Activated CD4-positive, alpha-beta T cell treated with anti-CD3 and anti-CD28 coated beads, Interleukin-2, amount 10 ng/mL, durations not matched to agents 7 days and 5 days (primary cell): ENCODE measurements at regions not wholly inside any gene's neighbourhood (a gene's known extent, or its start where the extent isn't known, plus 50 kb on each side); places are given as distances from the start of the nearest gene placed in this dataset.

Experiments
- CTCF ChIA-PET: fragments of 350-600 bp; sonication (Branson Sonifier 250); formaldehyde crosslinking; loops from one replicate; lab custom pipeline; 2021; ENCODE audit warnings: antibody characterized with exemption; lab: Charles Lee
- POLR2A ChIA-PET: fragments of 350-600 bp; sonication (Branson Sonifier 250); formaldehyde crosslinking; loops from one replicate; lab custom pipeline; 2021; ENCODE audit warnings: antibody characterized with exemption; lab: Charles Lee
- DNase-seq: peaks from one replicate; pipeline ENCODE4 v3.0.0-alpha.2; 2020
- H3K27ac Mint-ChIP-seq: one replicate; pipeline ENCODE4 v1.8.0; 2021; ENCODE audit warnings: mild to moderate bottlenecking, moderate library complexity, mixed read lengths
- H3K27me3 Mint-ChIP-seq: one replicate; pipeline ENCODE4 v1.8.0; 2021; ENCODE audit warnings: mixed read lengths
- H3K36me3 Mint-ChIP-seq: one replicate; pipeline ENCODE4 v1.8.0; 2021; ENCODE audit warnings: low read depth, mixed read lengths
- H3K4me1 Mint-ChIP-seq: one replicate; pipeline ENCODE4 v1.8.0; 2021; ENCODE audit warnings: mixed read lengths
- H3K4me3 Mint-ChIP-seq: one replicate; pipeline ENCODE4 v1.8.0; 2021; ENCODE audit warnings: mild to moderate bottlenecking, moderate library complexity, mixed read lengths
- H3K9me3 Mint-ChIP-seq: one replicate; pipeline ENCODE4 v1.8.0; 2021; ENCODE audit warnings: mixed read lengths

- no peak overlapping the region for H3K4me3 Mint-ChIP-seq
- CTCF ChIA-PET = no interaction called here
- H3K27me3 Mint-ChIP-seq = no peaks in the 10 kb centered on the region
- H3K36me3 Mint-ChIP-seq = no peaks in the 10 kb centered on the region
- H3K4me1 Mint-ChIP-seq = no peaks in the 10 kb centered on the region
- POLR2A ChIA-PET = no interaction called here
- DNase-seq = no peak
- H3K27ac Mint-ChIP-seq = no peak overlapping the region
- peaks cover 2% of the 10 kb centered on the region for H3K9me3 Mint-ChIP-seq
Measured at GRCh38 chr13:85366759-85367417, 432.3 kb downstream of the SLITRK6 start.

DNA sequence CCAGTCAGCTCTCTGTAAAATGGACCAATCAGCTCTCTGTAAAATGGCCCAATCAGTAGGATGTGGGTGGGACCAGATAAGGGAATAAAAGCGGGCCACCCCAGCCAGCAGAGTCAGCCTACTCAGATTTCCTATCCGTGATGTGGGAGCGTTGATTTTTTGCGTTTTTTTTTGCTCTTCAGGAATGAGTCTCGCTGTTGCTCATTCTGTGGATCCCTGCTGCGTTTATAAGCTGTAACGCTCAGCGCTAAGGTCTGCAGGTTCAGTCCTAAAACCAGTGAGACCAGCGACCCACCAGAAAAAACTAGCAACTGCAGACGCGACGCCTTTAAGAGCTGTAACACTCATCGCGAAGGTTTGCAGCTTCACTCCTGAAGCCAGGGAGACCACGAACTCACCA is 435.7 kb downstream of the SLITRK6 start:
- Mint-ChIP-seq H3K36me3 (no peaks in the 10 kb centered on the region), H3K27me3 (no peaks in the 10 kb centered on the region), H3K9me3 (peaks cover 2% of the 10 kb centered on the region), H3K27ac (no peak overlapping the region), H3K4me3 (no peak overlapping the region), H3K4me1 (no peaks in the 10 kb centered on the region)
- POLR2A ChIA-PET = no interaction called here
- CTCF ChIA-PET = no interaction called here
- DNase-seq = no peak

- POLR2A ChIA-PET = no interaction called here
- no peaks in the 10 kb centered on the region for H3K36me3 Mint-ChIP-seq
- CTCF ChIA-PET = no interaction called here
- H3K9me3 Mint-ChIP-seq = peaks cover 4% of the 10 kb centered on the region
- no peak overlapping the region for H3K4me3 Mint-ChIP-seq
- DNase-seq = no peak
- no peaks in the 10 kb centered on the region for H3K27me3 Mint-ChIP-seq
- H3K27ac Mint-ChIP-seq = no peak overlapping the region
- H3K4me1 Mint-ChIP-seq = no peaks in the 10 kb centered on the region
Measured at GRCh38 chr13:85362980-85363379, 436.2 kb downstream of the SLITRK6 start.

- CTCF ChIA-PET = no interaction called here
- no peaks in the 10 kb centered on the region for H3K36me3 Mint-ChIP-seq
- H3K4me1 Mint-ChIP-seq = no peaks in the 10 kb centered on the region
- H3K27me3 Mint-ChIP-seq = no peaks in the 10 kb centered on the region
- no peak overlapping the region for H3K4me3 Mint-ChIP-seq
- POLR2A ChIA-PET = no interaction called here
- H3K9me3 Mint-ChIP-seq = no peaks in the 10 kb centered on the region
- no peak for DNase-seq
- H3K27ac Mint-ChIP-seq = no peak overlapping the region
Measured at GRCh38 chr13:85347251-85347650, 452.0 kb downstream of the SLITRK6 start.

GRCh38 chr13:85334187-85334586 is 465.0 kb downstream of the SLITRK6 start:
- H3K9me3 Mint-ChIP-seq = no peaks in the 10 kb centered on the region
- no peaks in the 10 kb centered on the region for H3K27me3 Mint-ChIP-seq
- no peak for DNase-seq
- no peaks in the 10 kb centered on the region for H3K4me1 Mint-ChIP-seq
- ChIA-PET CTCF (no interaction called here), POLR2A (no interaction called here)
- no peak overlapping the region for H3K27ac Mint-ChIP-seq
- no peaks in the 10 kb centered on the region for H3K36me3 Mint-ChIP-seq
- no peak overlapping the region for H3K4me3 Mint-ChIP-seq

DNA sequence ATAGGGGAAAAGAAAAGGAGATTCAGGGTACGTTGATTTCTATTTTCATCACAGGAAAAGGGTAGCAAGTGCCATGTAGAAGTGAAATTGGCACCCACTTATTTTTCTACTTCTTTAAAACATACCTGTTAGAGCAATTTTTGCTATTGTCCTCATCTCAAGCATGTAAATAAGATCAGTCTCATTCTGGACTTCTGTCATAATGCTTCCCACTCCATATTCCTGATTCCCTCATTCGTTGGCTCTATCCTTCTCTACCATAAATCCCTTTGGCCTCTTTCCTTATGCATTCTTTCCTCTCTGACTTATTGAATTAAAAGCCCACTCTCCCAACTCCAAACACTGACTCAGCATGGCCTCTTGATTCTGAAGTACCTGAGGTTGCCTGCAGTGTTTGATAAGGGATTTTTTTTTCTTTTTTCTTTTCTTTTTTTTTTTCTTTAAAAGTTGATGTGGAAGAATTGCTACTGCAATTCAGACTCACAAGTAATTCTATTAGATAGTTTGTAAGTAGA is 465.7 kb downstream of the SLITRK6 start:
- no peak for DNase-seq
- no peaks in the 10 kb centered on the region for H3K27me3 Mint-ChIP-seq
- no peaks in the 10 kb centered on the region for H3K4me1 Mint-ChIP-seq
- ChIA-PET CTCF (no interaction called here), POLR2A (no interaction called here)
- H3K9me3 Mint-ChIP-seq = no peaks in the 10 kb centered on the region
- no peaks in the 10 kb centered on the region for H3K36me3 Mint-ChIP-seq
- no peak overlapping the region for H3K27ac Mint-ChIP-seq
- H3K4me3 Mint-ChIP-seq = no peak overlapping the region

DNA sequence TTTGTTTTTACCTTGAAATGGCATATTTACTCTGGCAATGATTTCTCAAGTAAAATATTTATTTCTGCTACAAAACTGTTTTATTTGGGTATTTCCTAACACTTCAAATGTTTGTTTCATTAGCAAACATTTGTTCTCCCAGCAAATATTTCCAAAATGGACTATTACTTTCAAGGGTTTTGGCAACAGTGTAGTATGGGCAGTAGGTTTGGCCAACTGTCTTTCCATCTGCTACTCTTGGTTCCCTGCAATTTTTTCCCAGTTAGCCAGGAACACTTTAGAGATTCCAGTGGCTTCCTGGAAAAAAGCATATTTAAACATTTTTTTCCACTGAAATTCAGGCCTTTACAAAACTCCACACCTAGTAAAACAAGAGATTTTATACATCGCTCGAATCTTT is 466.6 kb downstream of the SLITRK6 start:
- ChIA-PET POLR2A (no interaction called here), CTCF (no interaction called here)
- Mint-ChIP-seq H3K36me3 (no peaks in the 10 kb centered on the region), H3K27me3 (no peaks in the 10 kb centered on the region), H3K4me3 (no peak overlapping the region), H3K27ac (no peak overlapping the region), H3K9me3 (no peaks in the 10 kb centered on the region), H3K4me1 (no peaks in the 10 kb centered on the region)
- no peak for DNase-seq

DNA sequence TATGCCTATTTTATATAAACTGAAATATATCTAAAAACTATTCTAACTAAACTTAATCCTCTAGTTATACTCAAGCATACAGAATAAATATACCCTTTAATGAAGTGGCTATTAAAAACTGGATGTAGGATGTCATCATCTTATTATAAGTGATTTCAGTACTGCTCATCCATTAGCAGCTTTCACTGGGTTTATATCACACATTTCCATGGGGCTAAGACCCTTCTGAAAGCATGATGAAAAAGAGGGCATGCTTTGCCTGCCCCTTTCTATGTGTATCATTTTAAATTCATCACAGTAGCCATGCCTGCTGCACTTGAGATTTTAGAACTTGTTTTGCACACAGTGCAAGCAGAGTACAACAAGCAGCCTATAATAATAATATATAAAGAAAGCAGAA is 477.5 kb downstream of the SLITRK6 start:
- no peak overlapping the region for H3K4me3 Mint-ChIP-seq
- H3K27ac Mint-ChIP-seq = no peak overlapping the region
- no peaks in the 10 kb centered on the region for H3K27me3 Mint-ChIP-seq
- H3K4me1 Mint-ChIP-seq = no peaks in the 10 kb centered on the region
- CTCF ChIA-PET = no interaction called here
- POLR2A ChIA-PET = no interaction called here
- no peaks in the 10 kb centered on the region for H3K36me3 Mint-ChIP-seq
- DNase-seq = no peak
- no peaks in the 10 kb centered on the region for H3K9me3 Mint-ChIP-seq

DNA sequence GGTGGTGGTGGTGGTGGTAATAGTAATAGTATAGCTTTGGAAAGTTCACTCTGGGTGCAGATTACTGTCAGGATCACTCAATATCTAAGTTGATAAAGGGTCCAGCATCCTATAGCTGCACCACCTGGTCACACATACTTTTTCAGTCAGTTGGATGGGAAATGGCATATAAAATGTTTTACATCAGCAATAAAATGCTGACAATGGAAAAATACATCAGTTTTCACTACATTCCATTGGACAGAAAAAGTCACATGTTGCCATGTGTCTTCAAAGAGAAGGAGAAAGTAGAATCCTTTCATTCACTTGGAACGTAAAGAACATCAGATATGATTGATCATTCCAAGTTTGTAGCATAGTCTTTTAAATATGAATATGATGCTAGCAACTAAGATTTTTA is 481.4 kb downstream of the SLITRK6 start:
- Mint-ChIP-seq H3K36me3 (no peaks in the 10 kb centered on the region), H3K4me1 (no peaks in the 10 kb centered on the region), H3K4me3 (no peak overlapping the region), H3K9me3 (no peaks in the 10 kb centered on the region), H3K27ac (no peak overlapping the region), H3K27me3 (no peaks in the 10 kb centered on the region)
- ChIA-PET POLR2A (no interaction called here), CTCF (interaction anchor here (0.6 kb wide), 1 partner anchor 52 kb away, joined by 4 read pairs; no protein-coding TSS in a partner anchor)
- no peak for DNase-seq

DNA sequence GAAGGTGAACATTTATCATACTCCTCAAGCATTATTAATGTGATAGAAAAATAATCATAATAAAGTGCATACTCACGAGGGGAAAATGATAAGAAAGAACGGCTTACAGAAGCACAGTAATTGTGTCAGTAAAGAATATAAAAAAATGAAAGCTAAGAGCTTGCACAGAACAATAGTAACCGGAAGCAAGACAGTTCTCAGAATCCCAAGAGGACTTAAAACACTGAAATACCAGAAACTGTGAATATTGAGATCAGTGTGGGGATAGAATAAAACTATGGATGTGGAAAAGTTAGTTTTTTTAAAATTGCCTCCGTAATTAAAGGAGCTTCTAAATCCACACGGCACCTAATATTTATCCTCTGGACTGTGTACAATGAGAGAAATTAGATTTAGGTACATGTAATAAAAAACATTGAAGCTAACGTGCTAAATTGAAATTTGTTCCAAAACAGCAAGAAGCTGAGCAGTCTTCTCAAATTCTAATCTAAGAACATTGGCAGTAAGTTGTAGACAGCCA is 482.7 kb downstream of the SLITRK6 start:
- Mint-ChIP-seq H3K4me1 (no peaks in the 10 kb centered on the region), H3K36me3 (no peaks in the 10 kb centered on the region), H3K4me3 (no peak overlapping the region), H3K9me3 (no peaks in the 10 kb centered on the region), H3K27ac (no peak overlapping the region), H3K27me3 (no peaks in the 10 kb centered on the region)
- no peak for DNase-seq
- ChIA-PET POLR2A (no interaction called here), CTCF (no interaction called here)

- no peaks in the 10 kb centered on the region for H3K4me1 Mint-ChIP-seq
- no peak overlapping the region for H3K4me3 Mint-ChIP-seq
- CTCF ChIA-PET = no interaction called here
- H3K9me3 Mint-ChIP-seq = peaks cover under 1% of the 10 kb centered on the region
- POLR2A ChIA-PET = no interaction called here
- DNase-seq = no peak
- no peaks in the 10 kb centered on the region for H3K27me3 Mint-ChIP-seq
- no peak overlapping the region for H3K27ac Mint-ChIP-seq
- no peaks in the 10 kb centered on the region for H3K36me3 Mint-ChIP-seq
Measured at GRCh38 chr13:85314686-85315085, 484.5 kb downstream of the SLITRK6 start.

GRCh38 chr13:85313761-85314503 is 485.3 kb downstream of the SLITRK6 start:
- Mint-ChIP-seq H3K4me3 (no peak overlapping the region), H3K9me3 (peaks cover 2% of the 10 kb centered on the region), H3K4me1 (no peaks in the 10 kb centered on the region), H3K27ac (no peak overlapping the region), H3K36me3 (no peaks in the 10 kb centered on the region), H3K27me3 (no peaks in the 10 kb centered on the region)
- no peak for DNase-seq
- ChIA-PET CTCF (no interaction called here), POLR2A (no interaction called here)

GRCh38 chr13:85312071-85312470 is 487.1 kb downstream of the SLITRK6 start:
- no peaks in the 10 kb centered on the region for H3K27me3 Mint-ChIP-seq
- no peaks in the 10 kb centered on the region for H3K36me3 Mint-ChIP-seq
- CTCF ChIA-PET = no interaction called here
- H3K27ac Mint-ChIP-seq = no peak overlapping the region
- no peaks in the 10 kb centered on the region for H3K4me1 Mint-ChIP-seq
- POLR2A ChIA-PET = no interaction called here
- no peak for DNase-seq
- H3K9me3 Mint-ChIP-seq = peaks cover 2% of the 10 kb centered on the region
- no peak overlapping the region for H3K4me3 Mint-ChIP-seq
